Right lobe of liver (tissue), 6 donors: ENCODE measurements at regions not wholly inside any gene's neighbourhood (a gene's known extent, or its start where the extent isn't known, plus 50 kb on each side); places are given as distances from the start of the nearest gene placed in this dataset.

ENCODE experiments used
- ATAC-seq, 4 donors: fragments of 200-7000 bp; cut with Tn5 transposase; one replicate each; pipeline ENCODE4 v1.9.1; 2020; ENCODE audit warnings: mild to moderate bottlenecking in 4 of 4, moderate library complexity in 4 of 4
- DNase-seq, 3 donors: peaks; one replicate each; pipeline ENCODE4 v3.0.0-alpha.2; 2020
- H3K27ac ChIP-seq, 3 donors: fragments of 200-600 bp; one replicate each; pipeline ENCODE4 v1.8.0; 2022
- H3K27me3 ChIP-seq, 2 donors: fragments of 200-600 bp; one replicate each; pipeline ENCODE4 v1.8.0; 2022
- H3K36me3 ChIP-seq, 4 donors: fragments of 200-600 bp; sonication (generic) in 1 of 4; one replicate each; pipeline versions ENCODE4 v1.5.1 to v1.8.0; 2017 to 2022; ENCODE audit warnings: control low read depth in 1 of 4
- H3K4me1 ChIP-seq, 4 donors: fragments of 200-600 bp; sonication (generic) in 1 of 4; one replicate each; pipeline versions ENCODE4 v1.5.1 to v1.8.0; 2017 to 2022; ENCODE audit warnings: control low read depth in 1 of 4
- H3K4me3 ChIP-seq, 3 donors: fragments of 200-600 bp; one replicate each; pipeline ENCODE4 v1.8.0; 2022
- H3K9me3 ChIP-seq, 4 donors: fragments of 200-600 bp; sonication (generic) in 1 of 4; one replicate each; pipeline versions ENCODE4 v1.5.1 to v1.8.0; 2017 to 2022; ENCODE audit warnings: control low read depth in 1 of 4
- CTCF ChIP-seq, 4 donors: fragments of 200-600 bp in 3 of 4; fragments of 450-650 bp in 1 of 4; IDR thresholded peaks; one replicate each; pipeline versions ENCODE4 v1.5.1 to v1.8.0; 2016 to 2022; ENCODE audit warnings: antibody characterized with exemption in 4 of 4, mild to moderate bottlenecking in 2 of 4
- POLR2A ChIP-seq: fragments of 450-650 bp; IDR thresholded peaks from one replicate; pipeline ENCODE4 v1.6.1; 2017; ENCODE audit warnings: antibody characterized with exemption, mild to moderate bottlenecking
- WGBS: methylation state at CpG from one replicate; pipeline ENCODE4 v1.1.6; 2018; ENCODE audit warnings: low coverage, low lambda C conversion rate; ENCODE audit not compliant: insufficient coverage; ENCODE audit errors: missing lambda C conversion rate; 5-methylcytosine and 5-hydroxymethylcytosine counted together
- intact Hi-C, 2 donors: fragments of 100-400 bp; cut with DNase I; formaldehyde crosslinking; loops; one replicate each; pipeline versions ENCODE4 v1.11.2 to v1.14.1; 2022
- donor health status: DM: no; HTN: yes; CAD: no.
- donor health status: DM: no; HTN: no; CAD: no.
- donor health status: DM: no; HTN: no; CAD: no.
- donor health status: DM: no; HTN: yes; CAD: no.
- donor health status: DM: no; HTN: yes; CAD: no.

- no peaks in the 10 kb centered on the region for H3K4me1 ChIP-seq
- H3K9me3 ChIP-seq, result no peaks in the 10 kb centered on the region
- 51% methylated on average over 3 of the region's 5 CpGs for WGBS
- no peaks in the 10 kb centered on the region for H3K27me3 ChIP-seq
- H3K36me3 ChIP-seq, result no peaks in the 10 kb centered on the region
- no peak overlapping the region for H3K4me3 ChIP-seq
- ATAC-seq, result peak; percentile 87 to 98 (median 92)
- DNase-seq, result peak; percentile 80 to 85 (median 83)
- TF ChIP-seq CTCF (IDR thresholded peaks at IDR 0.05) (peak; percentile 68 to 86 (median 78)), POLR2A (no peak)
- H3K27ac ChIP-seq, result no peak overlapping the region
- intact Hi-C loops, result no loop called here
These were observed 70.7 kb downstream of the RPLP1 start for GRCh38 chr15:69523010-69524001.

GRCh38 chr15:69524296-69524695 lies 71.7 kb downstream of the RPLP1 start:
- intact Hi-C loops, result no loop called here
- TF ChIP-seq CTCF (IDR thresholded peaks at IDR 0.05) (no peak), POLR2A (no peak)
- ATAC-seq (no peak), DNase-seq (peak in 1 of 3 donors; percentile 35)
- Histone ChIP-seq H3K9me3 (no peaks in the 10 kb centered on the region), H3K27me3 (no peaks in the 10 kb centered on the region), H3K36me3 (no peaks in the 10 kb centered on the region), H3K27ac (no peak overlapping the region), H3K4me1 (no peaks in the 10 kb centered on the region), H3K4me3 (no peak overlapping the region)
- WGBS, result 75% methylated on average over 5 of the region's 6 CpGs

GRCh38 chr15:69524814-69525213 lies 72.2 kb downstream of the RPLP1 start:
- DNase-seq, result no peak
- H3K27me3 ChIP-seq, result no peaks in the 10 kb centered on the region
- no peak for TF ChIP-seq CTCF (IDR thresholded peaks at IDR 0.05)
- no peak for TF ChIP-seq POLR2A
- no peaks in the 10 kb centered on the region for H3K9me3 ChIP-seq
- no peaks in the 10 kb centered on the region for H3K36me3 ChIP-seq
- WGBS, result 87% methylated on average over 7 of the region's 7 CpGs
- ATAC-seq, result no peak
- intact Hi-C loops, result no loop called here
- no peak overlapping the region for H3K27ac ChIP-seq
- H3K4me3 ChIP-seq, result no peak overlapping the region
- H3K4me1 ChIP-seq, result no peaks in the 10 kb centered on the region

- H3K9me3 ChIP-seq, result no peaks in the 10 kb centered on the region
- no peaks in the 10 kb centered on the region for H3K4me1 ChIP-seq
- TF ChIP-seq POLR2A (no peak), CTCF (IDR thresholded peaks at IDR 0.05) (no peak)
- H3K4me3 ChIP-seq, result no peak overlapping the region
- no peaks in the 10 kb centered on the region for H3K27me3 ChIP-seq
- no peak for DNase-seq
- ATAC-seq, result no peak
- 90% methylated on average over 6 of the region's 6 CpGs for WGBS
- no peak overlapping the region for H3K27ac ChIP-seq
- no peaks in the 10 kb centered on the region for H3K36me3 ChIP-seq
- intact Hi-C loops, result no loop called here
These were observed 72.9 kb downstream of the RPLP1 start for GRCh38 chr15:69525543-69525942.
